ENCODE measurements at regions not wholly inside any gene's neighbourhood (a gene's known extent, or its start where the extent isn't known, plus 50 kb on each side); places are given as distances from the start of the nearest gene placed in this dataset.
A peak's percentile ranks its signal among the peaks of the same experiment; 100 is the strongest.
"Not testable (repeated sequence)": the region's sequence is repeated elsewhere in the genome, so short reads cannot be mapped to it uniquely, and the experiment has no call there.

- no peak for DNase-seq
Observed at GRCh38 chr5:53369681-53370080, 110.7 kb upstream of the FST start.

GRCh38 chr5:53373451-53374158 is 106.8 kb upstream of the FST start:
- DNase-seq: peak; percentile 28

- no peak for DNase-seq
Observed at GRCh38 chr5:53376853-53377252, 103.6 kb upstream of the FST start.

GRCh38 chr5:53378190-53378589 is 102.2 kb upstream of the FST start:
- no peak for DNase-seq

- DNase-seq: no peak
Observed at GRCh38 chr5:53378590-53379247, 101.7 kb upstream of the FST start.

- no peak for DNase-seq
Observed at GRCh38 chr5:53386341-53386740, 94.1 kb upstream of the FST start.

- no peak for DNase-seq
Observed at GRCh38 chr5:53389093-53389492, 91.3 kb upstream of the FST start.

- no peak for DNase-seq
Observed at GRCh38 chr5:53392073-53392472, 88.4 kb upstream of the FST start.

GRCh38 chr5:53394808-53395207 is 85.6 kb upstream of the FST start:
- no peak for DNase-seq

- DNase-seq: no peak
Observed at GRCh38 chr5:53397141-53397757, 83.2 kb upstream of the FST start.

GRCh38 chr5:53397845-53398244 is 82.6 kb upstream of the FST start:
- no peak for DNase-seq

- no peak for DNase-seq
Observed at GRCh38 chr5:53399926-53400697, 80.3 kb upstream of the FST start.

GRCh38 chr5:53403291-53403690 is 77.1 kb upstream of the FST start:
- no peak for DNase-seq

GRCh38 chr5:53403758-53404157 is 76.7 kb upstream of the FST start:
- no peak for DNase-seq

GRCh38 chr5:53405396-53405795 is 75.0 kb upstream of the FST start:
- DNase-seq: no peak

- DNase-seq: no peak
Observed at GRCh38 chr5:53406630-53407316, 73.7 kb upstream of the FST start.

- no peak for DNase-seq
Observed at GRCh38 chr5:53407373-53407772, 73.1 kb upstream of the FST start.

GRCh38 chr5:53411388-53411787 is 69.0 kb upstream of the FST start:
- DNase-seq: no peak

- not testable (repeated sequence) for DNase-seq
Observed at GRCh38 chr5:53412499-53412898, 67.9 kb upstream of the FST start.

GRCh38 chr5:53416144-53416738 is 64.2 kb upstream of the FST start:
- no peak for DNase-seq

GRCh38 chr5:53418409-53418808 is 62.0 kb upstream of the FST start:
- DNase-seq: no peak

GRCh38 chr5:53418826-53419658 is 61.4 kb upstream of the FST start:
- DNase-seq: no peak

Data from NCI-H1105 treated with DMSO at 0.1 percent for 48 hours (cell line).